T-helper 9 cell (primary cell): ENCODE measurements at regions not wholly inside any gene's neighbourhood (a gene's known extent, or its start where the extent isn't known, plus 50 kb on each side); places are given as distances from the start of the nearest gene placed in this dataset.
"Not testable (repeated sequence)": the region's sequence is repeated elsewhere in the genome, so short reads cannot be mapped to it uniquely, and the experiment has no call there.

ENCODE experiments used
- DNase-seq: peaks from one replicate; pipeline ENCODE4 v3.0.0-alpha.2; 2020

- DNase-seq = no peak
Measured at GRCh38 chr7:113379746-113380145, 261.4 kb upstream of the SMIM30 start.

DNA sequence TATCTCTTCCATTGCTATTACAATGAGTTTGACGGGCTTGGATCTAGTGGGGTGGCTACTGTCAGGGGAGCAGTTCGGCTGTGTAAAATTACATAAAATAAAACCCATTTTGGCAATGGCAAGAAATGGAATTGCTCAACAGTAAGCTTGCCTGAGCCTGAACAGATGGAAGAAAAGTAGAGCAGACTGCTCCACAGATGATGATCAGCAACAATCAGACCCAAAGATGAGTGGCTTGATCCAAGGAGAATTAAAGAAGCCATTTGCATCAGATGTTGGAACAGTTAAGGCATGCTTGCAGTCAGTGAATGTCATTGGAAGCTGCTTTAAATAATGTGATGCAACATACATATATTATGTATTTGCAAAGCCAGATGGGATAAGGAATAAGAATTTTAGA is 256.6 kb upstream of the SMIM30 start:
- no peak for DNase-seq

DNA sequence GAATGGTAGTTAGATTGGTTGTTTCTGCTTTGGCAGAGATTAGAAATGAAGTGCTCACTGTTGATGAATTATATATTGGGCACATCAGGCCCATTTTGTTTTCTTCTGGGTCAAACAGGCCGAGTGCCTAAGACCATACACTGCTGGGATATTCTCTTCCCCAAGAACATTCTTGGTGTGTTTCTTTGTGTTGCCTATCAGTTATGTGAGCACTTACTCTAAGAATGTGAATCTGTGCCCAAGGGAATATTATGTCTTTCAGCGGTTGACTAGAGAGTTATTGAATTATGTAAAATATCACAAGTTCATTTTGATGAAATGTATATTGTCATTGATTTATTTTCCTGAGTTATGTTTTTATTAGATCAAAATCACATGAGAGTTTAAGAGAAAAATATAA is 255.5 kb upstream of the SMIM30 start:
- DNase-seq = no peak

- no peak for DNase-seq
Measured at GRCh38 chr7:113371416-113372043, 253.2 kb upstream of the SMIM30 start.

DNA sequence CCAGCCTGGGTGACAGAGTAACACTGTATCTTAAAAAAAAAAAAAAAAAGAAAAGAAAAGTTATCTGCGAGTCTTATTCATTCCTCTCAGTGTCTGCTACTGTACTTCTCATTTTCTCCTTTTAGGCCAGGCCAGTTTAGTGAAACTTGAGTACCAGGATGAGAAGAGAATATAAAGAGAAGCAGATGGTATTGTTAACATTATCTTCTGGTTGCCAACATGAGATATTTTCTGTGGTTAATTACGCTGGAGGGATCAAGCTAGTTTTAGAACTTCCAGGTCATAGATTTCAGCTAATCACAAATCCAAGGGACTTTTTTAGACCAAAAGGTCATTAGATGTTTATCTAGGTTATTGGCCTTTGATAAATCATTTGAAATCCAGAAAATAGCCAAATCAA is 252.6 kb upstream of the SMIM30 start:
- no peak for DNase-seq

- no peak for DNase-seq
Measured at GRCh38 chr7:113368256-113368655, 249.9 kb upstream of the SMIM30 start.

DNA sequence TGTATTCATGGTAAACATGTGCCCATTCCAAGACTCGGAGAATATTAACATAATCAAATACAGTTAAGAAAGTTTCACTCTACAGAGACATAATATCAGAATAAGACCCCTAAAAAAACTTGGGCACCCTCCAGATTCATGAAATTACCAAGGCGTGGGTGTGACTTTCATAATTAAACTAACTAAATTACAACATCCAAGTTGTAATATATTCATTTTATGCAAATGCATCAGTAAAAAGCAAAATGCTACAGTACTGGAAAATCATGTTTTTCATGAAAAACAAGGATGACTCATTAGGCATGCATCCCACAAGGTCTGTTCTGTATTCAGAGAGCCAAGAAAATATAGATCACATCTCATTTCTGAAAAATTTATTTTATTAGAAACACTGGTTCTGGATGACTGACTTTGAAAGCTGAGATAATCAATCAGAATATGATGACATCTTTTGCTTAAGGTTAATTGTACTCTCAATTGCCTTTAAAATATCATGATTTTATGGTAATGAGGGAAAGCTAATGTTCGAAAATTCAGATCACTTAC is 248.8 kb upstream of the SMIM30 start:
- no peak for DNase-seq

GRCh38 chr7:113366122-113366521 is 247.8 kb upstream of the SMIM30 start:
- DNase-seq = no peak

GRCh38 chr7:113349339-113349738 is 231.0 kb upstream of the SMIM30 start:
- no peak for DNase-seq

GRCh38 chr7:113339661-113340060 is 221.3 kb upstream of the SMIM30 start:
- DNase-seq = no peak

GRCh38 chr7:113338071-113338696 is 219.8 kb upstream of the SMIM30 start:
- DNase-seq = no peak

GRCh38 chr7:113336838-113337237 is 218.5 kb upstream of the SMIM30 start:
- DNase-seq = not testable (repeated sequence)

DNA sequence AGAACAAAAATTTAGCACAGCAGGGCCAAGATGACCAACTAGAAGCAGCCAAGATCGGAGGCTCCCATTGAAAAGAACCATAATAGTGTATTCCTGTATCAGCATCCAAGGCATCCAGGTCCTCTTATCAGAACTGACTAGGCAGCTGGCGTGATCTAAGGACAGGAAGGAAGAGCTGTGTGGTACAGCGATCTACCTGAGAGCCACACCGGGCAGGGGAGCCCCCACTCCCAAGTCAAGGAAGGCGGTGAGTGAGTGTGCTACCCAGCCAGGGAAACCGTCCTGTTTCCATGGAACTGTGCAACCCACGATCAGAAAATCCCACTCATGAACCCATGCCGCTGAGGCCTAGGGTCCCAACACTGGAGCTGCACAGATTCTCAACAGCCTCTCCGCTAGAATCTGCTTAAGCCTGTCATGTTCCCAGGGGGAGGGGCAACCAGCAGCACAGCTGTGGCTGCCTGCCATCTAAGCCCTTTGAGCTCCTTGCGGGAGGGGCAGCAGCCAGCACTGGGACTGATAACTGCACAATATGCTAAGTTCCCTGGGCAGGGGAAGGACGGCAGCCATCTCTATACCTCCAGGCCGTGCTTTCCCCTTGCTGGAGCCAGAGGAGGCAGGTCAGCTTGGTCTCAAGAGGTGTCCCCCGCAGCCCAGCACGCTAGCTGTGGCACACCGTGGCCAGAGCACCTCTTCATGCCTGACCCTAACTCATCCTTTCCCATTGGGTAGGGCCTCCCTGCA is 213.0 kb upstream of the SMIM30 start:
- no peak for DNase-seq

DNA sequence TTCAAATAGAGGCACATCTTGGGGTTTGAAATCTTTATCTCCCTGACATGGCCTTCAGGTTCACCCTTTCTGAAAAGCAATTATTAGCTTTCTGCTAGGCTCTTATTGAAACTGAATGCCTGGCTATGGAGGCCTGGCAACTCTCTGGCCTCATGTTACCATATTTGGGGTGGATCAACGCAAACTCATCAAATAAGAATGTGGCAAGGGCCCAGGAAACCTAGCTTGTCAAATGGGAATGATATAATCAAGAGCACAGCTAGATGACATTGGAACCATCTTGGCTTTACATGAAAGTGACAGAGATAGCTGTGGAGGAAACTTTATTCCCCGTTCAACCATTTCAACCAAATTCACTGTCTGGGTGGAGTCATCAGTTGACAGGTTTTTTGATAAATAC is 202.8 kb upstream of the SMIM30 start:
- DNase-seq = no peak

- no peak for DNase-seq
Measured at GRCh38 chr7:113320419-113320818, 202.1 kb upstream of the SMIM30 start.

DNA sequence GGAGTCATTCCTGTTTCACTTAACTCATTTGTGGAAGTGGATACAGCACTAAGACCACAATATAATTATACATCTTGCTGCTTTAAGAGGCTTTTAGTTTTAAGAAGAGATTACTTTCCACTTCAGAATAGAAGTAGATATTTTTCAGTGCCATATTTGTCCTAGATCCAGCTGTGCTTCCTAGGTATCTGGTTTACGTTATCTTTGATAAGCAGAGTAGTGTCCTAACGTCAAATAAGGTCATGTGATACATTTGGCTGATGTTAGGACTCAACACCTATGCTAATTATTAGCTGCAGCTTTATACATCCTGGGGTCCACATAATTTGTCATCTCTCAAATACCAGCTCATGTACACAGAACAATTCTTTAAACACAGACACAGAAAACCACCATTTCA is 196.2 kb upstream of the SMIM30 start:
- no peak for DNase-seq

GRCh38 chr7:113308399-113308798 is 190.0 kb upstream of the SMIM30 start:
- DNase-seq = no peak

DNA sequence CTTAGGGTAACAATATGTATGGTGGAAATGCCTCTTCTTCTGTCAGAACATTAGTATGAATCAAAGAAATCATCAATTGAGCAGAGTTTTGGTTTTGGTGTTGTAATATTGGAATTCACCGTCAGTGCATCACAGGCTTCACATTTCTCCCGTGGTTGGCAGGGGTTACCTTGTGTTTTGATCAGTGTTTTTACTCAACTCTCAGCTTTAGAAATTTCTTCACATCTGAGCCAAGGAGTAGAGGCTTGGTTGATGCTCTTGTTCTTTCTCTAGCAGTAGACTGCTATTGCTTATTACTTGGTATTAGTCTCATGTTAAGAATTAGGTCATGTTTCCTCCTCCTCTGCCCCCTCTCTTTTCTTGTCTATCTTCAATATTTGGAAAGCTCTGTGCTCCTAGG is 188.8 kb upstream of the SMIM30 start:
- no peak for DNase-seq

GRCh38 chr7:113306302-113306701 is 187.9 kb upstream of the SMIM30 start:
- no peak for DNase-seq

- no peak for DNase-seq
Measured at GRCh38 chr7:113304104-113304503, 185.8 kb upstream of the SMIM30 start.

GRCh38 chr7:113303388-113303787 is 185.0 kb upstream of the SMIM30 start:
- DNase-seq = not testable (repeated sequence)

DNA sequence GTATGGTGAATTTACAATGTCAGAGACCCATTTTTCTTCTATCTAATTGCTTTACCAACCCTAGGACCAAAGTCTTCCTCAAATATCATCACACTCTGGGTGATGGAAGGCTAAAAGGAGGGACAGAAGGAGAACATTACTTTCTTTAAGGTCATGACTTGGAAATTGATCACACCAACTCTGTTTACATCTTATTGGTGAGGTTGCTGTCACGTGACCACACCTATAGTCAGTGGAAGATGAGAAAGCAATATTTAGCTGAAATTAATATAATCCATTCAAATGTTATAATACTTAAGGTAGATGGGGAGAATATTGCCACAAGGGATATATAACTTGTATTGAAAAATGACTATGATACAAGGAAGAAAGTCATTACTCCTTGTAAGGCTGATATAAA is 183.6 kb upstream of the SMIM30 start:
- DNase-seq = no peak

DNA sequence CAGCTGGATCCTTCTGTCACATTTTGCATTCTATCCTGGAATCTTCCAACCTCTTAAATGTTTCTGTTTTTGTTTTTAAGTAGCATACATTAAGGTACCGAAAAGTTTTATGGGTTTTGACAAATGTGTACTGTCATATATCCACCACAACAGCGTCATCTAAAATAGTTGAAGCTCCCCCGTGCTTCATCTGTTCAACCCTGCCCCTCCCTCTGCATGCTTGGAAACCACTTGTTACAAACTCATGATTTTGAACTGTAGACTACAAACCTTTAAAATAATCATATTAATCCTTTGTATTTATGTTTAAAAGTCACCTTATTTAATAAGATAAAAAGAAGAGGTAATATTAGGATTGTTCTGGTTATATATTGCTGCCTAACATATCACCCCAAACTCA is 182.8 kb upstream of the SMIM30 start:
- DNase-seq = no peak

DNA sequence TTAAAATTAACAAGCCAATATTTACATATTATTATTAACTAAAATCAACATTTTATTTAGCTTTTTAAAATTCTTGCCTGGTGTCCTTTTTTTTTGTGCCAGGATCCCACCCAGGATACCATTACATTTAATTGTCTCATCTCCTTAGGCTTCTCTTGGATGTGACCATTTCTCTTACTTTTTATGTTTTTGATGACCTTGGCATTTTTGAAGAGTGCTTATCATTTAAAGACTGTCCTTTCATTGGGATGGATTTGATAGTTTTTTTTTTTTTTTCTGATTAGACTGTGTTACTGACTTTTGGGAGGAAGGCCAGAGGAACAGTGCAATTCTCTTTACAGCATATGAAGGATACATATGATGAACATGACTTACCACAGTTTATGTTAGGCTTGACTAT is 181.4 kb upstream of the SMIM30 start:
- DNase-seq = no peak
